HG02588 (cell line): ENCODE measurements at regions not wholly inside any gene's neighbourhood (a gene's known extent, or its start where the extent isn't known, plus 50 kb on each side); places are given as distances from the start of the nearest gene placed in this dataset.
"Not testable (repeated sequence)": the region's sequence is repeated elsewhere in the genome, so short reads cannot be mapped to it uniquely, and the experiment has no call there.

Experiments
- ATAC-seq: cut with Tn5 transposase; IDR thresholded peaks from one replicate; pipeline ENCODE4 v1.9.1; 2021; ENCODE audit warnings: mild to moderate bottlenecking, moderate library complexity; ENCODE audit not compliant: unreplicated experiment

DNA sequence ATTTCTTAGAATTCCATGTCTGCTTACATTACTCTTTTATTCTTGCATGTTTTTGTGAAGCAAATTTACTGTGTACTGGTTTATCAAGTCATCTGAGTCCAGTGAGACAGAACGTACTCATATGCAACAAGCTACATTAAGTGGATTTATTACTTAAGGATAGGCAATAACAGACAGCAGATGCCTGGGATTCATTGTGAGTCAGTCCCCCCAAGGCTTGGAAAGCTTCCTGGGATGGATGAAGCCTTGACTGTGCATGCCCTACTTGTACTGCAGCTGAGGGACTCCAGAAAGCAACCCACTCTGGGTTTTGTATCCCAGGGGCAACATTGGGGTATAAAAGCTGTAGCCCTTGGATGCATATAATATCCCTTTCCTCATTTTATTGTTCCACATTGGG lies 113.4 kb upstream of the RAB18 start:
- ATAC-seq = no peak

DNA sequence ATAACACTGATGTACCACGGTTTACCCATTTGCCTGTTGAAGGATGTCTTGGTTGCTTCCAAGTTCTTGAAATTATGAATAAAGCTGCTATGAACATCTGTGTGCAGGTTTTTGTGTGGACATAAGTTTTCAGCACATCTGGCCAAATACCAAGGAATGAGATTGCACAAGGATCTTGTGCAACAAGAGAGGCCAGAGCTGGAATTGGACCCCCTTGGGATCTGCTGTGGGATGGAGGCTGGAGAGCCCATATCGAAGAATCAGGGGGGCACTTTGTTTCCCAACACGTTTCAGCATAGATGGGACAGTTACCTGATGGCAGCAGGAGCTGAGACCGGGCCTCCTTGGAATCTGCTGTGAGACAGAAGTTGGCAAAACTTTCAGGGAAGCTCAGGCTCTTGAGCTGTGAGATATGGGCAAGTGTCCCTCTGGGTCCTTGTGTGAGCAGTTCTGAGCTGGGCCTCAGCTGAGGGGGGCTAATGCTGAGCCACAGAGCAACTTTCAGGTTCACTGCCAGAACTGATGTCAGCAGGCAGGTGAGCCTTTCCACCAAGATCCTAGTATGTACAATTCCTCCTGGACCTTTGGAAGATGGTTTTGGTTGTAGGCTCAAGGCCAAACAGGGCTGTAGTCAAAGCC lies 115.2 kb upstream of the RAB18 start:
- no peak for ATAC-seq

DNA sequence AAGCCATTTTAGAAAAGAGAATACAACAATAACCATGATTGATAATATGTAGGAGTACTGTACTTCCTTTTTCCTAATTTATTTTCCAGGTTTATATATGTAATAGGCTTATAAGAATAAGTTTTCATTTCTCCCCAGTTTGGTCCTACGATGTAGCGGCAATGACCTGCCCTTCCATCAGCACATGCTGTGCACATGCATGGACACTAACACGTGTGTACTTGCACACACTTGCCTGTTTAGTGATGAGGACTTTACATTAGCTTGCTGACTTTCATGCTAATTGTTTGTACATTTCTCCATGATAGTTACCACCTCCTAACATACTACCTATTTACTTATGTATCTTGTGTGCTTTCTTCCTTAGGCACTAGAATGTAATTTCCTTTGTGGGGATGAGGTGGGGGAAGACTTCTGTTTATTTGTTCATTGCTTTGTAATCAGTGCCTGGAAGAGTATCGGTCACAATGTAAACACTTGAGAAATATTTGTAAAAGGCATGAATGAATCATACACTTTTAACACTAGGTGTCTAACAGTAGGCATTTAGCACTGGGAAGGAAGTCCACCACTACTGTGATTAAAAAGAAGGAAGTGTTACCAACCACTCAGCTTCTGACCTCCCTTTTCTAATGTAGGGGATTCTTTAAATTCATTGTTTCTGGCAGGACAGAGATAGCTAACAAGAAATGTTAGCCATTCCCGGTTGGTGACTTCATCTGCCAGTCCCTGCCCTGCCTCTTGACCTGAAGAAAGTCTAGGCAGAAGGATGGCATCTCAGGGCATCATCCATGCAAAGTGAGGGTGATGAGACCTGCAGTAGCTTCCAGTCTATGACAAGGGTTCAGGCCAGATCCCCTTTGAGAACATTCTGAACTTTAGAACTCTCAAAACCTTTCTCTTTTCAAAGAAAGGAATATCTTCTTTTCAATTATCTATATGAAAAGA lies 120.2 kb upstream of the RAB18 start:
- no peak for ATAC-seq

DNA sequence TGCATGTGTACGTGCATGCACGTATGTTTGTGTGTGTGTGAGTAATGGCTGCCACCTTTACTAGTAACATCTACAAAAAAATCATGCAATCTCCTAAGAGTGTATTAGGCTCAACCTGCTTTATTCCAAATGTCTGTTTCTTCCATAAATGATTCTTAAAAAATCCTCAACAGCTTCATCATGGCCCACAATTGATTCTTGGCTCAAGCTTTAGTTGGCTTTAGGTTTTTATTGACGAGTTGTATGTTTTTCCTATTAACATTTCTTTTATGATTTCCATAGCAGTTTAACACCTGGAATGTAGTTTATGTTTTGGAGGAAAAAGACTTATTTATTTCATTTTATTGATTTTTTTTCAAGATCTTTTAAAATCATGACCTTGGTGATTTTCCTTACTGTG lies 121.9 kb upstream of the RAB18 start:
- no peak for ATAC-seq

DNA sequence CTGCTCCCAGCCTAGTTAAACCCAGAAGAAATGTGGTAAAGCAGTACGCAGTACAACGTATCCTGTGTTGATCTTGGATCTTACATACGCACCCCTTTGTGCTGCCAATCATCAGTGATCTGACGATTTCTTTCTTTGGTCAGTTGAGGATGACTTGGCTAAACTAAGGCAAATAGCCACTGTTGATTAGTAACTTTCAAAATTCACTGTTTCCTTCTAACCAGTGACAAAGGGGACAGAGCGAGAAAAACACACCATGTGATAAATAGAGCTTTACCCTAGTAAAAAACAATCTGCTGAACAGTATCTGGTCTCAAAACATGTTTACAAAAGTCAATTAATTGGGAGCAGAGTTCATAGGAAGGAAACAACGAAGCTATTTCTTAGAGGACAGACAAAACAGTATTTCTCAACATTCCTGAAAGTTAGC lies 123.2 kb upstream of the RAB18 start:
- no peak for ATAC-seq

DNA sequence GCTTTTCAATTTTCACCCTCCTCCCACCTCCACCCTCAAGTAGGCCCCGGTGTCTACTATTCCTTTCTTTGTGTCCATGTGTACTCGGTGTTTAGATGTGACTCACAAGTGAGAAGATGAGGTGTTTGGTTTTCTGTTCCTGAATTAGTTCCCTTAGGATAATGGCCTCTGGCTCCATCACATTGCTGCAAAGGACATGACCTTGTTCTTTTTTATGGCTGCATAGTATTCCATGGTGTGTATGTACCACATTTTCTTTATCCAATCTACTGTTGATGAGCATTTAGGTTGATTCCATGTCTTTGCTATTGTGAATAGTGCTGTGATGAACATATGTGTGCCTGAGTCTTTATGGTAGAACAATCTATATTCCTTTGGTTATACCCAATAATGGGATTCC lies 125.1 kb upstream of the RAB18 start:
- not testable (repeated sequence) for ATAC-seq

DNA sequence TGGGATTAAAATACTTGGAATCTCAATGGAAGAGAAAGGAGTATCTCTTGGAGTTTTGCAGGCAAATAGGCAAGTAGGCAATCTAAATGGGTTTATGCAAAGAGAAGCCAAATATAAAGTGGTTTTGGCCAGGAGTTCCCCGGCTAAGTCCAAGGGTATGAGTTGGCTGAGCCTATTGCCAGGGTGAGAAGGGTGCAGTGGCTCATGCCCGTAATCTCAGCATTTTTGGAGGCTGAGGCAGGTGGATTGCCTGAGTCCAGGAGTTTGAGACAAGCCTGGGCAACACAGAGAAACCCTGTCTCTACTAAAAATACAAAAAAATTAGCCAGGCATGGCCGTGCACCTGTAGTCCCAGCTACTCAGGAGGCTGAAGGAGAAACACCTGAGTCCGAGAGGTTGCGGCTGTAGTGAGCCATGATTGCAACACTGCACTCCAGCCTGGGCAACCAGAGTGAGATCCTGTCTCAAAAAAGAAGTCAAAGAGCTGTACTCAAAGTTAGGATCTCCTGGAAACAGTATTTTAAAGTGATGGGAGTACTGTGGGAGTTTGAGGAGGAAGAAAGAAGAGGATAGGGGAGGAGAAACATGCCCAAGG lies 130.4 kb upstream of the RAB18 start:
- no peak for ATAC-seq

DNA sequence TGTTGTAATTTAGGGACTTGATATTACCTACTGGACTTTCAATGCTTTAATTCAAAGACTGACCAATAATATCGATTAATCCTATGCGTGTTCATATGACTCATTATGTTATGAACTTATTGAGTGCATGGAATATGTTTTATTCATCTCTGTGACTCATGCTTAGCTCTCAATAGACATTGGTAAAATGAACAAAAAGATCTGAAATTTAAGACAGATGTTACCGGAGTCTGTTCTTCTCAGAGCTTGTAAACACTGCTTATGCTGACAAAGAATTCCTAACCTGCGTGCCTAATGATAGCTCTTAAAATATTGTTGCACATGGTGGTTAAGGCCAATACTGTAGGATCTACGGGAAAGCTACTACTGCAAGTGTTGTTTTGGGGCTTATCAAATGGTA lies 131.5 kb upstream of the ACBD5 start:
- ATAC-seq = no peak

DNA sequence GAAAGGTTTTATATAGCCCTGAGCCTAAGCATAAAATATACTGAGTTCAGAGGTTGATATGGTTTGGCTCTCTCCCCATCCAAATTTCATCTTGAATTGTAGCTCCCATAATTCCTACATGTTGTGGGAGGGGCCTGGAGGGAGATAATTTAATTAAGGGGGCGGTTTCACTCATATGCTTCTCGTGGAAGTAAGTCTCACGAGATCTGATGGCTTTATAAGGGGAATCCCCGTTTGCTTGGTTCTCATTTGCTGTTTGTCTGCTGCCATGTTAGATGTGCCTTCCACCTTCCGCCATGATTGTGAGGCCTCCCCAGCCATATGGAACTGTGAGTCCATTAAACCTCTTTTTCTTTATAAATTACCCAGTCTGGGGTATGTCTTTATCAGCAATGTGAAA lies 130.8 kb upstream of the ACBD5 start:
- ATAC-seq = not testable (repeated sequence)

DNA sequence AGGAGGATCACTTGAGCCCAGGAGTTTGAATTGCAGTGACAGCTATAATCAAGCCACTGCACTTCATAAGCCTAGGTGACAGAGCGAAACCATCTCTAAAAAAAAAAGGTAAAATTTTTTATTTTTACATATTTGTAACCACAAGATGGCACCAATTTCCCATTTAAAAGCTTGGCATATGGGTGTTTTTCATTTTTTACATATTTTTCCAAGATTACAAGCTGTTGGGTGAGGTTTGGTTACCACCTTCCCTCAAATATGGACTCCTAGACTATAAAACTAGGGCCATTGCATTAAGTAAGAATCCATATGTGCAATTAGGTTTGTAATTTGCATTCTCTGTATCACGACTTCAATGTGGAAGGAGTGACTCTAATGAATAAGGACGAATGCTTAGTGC lies 129.3 kb upstream of the ACBD5 start:
- no peak for ATAC-seq

DNA sequence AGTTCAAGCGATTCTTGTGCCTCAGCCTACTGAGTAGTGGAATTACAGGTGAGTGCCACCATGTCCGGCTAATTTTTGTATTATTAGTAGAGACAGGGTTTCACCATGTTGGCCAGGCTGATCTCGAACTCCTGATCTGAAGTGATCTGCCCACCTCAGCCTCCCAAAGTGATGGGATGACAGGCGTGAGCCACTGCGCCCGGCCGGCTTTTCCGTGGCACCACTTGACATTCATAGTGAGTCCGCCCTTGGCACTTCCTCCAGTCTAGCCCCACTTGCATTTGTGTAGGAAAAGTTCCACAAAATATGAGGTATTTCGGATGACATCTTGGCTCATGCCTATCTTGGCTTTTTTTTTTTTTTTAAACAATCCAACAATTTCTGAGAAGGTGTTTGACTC lies 128.1 kb upstream of the ACBD5 start:
- no peak for ATAC-seq

DNA sequence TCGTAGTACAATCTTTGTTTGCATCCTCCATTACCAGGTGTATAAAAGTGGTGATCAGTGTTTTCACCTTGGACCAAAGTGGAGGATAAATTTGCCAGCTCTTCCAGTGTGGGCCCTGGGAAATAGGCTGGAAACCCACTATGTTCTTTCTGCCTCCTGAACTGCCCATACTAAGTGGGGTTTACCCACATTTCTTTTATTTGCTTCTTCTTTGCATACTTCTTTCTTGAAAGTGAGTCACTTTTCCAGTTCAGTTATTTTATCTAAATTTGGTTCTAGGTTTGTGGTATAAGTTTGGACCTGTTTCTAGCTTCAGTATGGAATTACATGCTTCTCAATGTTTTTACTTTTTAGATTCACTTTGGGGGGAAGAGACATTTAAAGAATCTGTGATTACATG lies 126.2 kb upstream of the ACBD5 start:
- no peak for ATAC-seq

DNA sequence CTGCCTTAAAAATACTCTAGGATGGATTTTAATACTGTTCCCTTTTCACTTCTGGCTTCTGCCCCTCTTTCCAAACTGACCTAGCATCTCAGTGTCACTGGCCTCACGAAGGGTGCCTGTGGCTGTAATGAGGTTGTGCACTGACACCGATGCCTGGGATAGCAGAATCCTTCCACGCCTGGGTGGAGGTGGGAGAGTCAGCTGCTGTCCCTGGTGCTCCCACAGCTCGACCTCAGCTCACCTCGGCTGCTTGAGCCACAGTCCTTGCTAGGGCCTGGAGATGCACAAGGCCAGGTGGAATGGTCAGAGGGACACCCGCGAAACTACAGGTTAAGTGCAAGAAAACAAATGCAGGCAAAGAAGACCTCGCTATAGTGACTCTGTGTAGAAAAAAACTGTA lies 123.4 kb upstream of the ACBD5 start:
- ATAC-seq = no peak

DNA sequence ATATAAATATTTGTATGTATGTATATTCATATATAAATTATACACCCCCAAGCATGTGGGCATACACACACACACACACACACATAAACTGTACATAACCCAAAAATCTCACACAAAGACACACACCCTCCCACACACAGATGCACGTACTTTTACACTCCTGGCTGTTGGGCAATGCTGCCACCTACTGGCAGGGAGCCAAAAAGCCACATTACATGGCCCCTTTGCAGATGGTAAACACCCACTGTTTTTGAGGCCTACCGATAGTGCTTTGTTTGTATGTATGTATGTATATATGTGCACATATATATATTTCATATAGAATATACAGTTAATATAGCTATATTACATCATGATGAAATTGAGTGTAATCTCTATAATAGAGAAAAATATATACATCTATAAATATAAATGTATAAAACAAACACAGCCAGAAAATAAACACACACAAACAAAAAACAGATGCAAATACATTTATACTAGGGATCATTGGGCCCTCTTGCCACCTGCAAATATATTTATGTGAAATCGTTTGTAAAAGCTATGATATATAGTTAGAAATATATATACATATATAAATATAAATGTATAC lies 120.1 kb upstream of the ACBD5 start:
- ATAC-seq = peak; percentile 93

DNA sequence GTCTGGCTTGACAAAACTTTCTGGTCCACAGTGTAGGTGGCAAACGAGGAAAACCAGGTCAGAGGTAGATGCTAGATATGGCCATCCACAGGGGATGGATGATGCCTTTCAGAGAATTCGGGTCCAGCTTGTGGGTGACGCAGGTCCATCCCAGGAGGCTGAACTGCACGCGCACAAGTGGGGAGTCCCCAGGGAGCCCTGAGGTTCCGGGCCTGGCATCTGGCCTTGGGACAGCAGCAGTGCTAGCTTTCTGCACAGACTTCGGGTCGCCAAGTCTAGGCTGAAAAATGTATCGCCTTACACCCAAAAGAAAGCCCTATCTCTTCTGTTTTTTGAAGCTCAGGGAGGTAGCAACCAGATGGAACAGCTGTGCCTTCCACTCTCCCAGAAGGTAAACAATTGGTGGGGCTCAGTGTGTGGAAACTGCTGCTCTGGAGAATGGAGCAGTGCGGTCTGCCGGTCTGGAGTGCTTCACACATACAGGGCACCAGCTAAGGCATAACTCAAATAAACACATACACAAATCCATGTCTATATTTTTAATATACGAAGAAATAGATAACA lies 119.3 kb upstream of the ACBD5 start:
- ATAC-seq = no peak

DNA sequence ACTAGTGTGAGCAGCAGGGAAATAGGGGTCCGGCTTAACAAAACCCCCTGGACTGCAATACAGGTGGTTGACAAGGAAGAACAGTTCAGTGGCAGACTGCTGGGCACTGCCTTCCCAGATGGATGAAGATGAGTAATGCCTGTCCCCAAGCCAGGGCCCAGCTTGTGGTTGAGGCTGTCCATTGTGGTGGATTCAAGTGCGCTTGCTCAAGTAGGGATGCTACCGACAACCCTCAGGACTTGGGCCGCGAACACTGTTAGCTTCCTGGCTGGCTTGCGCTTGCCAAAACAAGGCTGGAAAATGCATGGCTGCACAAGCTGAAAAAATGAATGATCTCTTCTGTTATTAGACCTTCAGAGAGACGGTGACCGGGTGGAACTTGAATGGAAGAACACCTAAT lies 116.1 kb upstream of the ACBD5 start:
- ATAC-seq = no peak

DNA sequence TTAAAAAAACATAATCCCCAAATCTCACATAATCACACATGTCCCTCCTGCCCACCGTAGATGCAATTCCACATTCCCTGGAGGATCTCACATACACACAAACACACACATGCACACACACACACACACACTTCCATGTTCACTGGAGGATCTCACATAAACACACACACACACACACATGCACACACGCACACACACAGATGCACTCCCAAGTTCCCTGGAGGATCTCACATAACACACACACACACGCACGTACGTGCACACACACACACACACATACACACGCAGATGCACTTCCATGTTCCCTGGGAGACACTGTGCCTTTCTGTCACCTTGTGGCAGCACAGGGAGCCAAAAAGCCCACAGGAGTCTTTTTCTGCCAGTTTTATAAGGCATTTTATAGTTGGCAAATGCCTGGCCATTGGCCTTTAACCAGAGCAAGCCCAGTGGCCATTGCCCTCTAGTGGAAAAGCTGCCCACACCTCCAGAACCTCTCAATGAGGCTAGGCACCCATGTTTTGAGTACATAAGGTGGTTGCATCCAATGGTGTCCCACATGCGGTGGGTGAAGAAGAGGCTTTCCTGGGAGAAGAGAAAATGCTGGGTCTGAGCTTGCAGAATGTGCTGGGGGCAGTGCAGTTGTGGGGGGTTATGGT lies 115.4 kb upstream of the ACBD5 start:
- no peak for ATAC-seq

DNA sequence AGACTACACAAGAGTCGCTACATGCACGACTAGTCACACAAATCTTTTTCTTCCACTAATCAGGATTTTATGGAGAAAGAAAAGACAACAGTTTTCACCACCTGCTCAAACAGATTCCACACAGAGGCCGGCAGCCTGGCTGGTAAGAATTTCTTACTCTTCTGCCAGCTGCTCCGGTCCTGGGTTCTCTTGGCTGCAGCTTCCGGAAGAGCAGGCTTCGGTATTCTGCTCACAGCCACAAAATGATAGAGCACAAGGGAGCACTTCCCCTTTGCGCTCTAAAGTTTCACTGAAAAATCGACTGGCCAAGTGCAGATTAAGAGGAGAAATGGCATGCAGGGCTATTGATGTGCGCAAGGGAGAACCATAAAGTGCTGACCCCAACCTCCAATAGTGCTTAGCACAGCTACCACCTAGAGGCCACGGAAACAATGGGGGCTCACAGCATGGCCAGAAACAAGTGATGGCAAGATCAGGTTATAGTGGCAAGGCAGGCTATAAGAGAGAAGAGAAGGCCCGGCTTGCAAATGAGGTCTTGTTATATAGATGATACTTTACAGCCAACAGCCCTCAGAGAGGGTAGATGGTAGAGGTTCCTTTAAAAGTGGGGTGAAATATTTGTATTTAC lies 114.2 kb upstream of the ACBD5 start:
- peak; percentile 98 for ATAC-seq

DNA sequence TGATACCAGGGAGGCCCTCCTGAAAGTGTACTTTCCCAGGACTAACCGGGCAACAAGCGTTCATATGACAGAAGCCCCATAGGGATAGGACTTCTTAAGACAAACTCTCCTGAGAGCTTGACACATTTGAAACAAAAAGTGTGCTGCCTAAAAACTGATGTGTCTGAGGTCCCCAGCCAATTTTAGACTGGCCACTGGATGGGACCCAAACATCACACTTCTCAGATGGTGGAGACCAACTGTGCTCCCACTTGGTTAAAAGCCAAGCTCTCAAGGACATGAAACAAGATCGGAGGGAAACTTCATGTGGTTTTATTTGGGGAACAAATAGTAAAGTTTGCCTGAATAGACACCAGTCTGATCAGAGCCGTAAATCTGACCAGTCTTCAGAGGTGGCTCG lies 113.5 kb upstream of the ACBD5 start:
- ATAC-seq = peak; percentile 14

DNA sequence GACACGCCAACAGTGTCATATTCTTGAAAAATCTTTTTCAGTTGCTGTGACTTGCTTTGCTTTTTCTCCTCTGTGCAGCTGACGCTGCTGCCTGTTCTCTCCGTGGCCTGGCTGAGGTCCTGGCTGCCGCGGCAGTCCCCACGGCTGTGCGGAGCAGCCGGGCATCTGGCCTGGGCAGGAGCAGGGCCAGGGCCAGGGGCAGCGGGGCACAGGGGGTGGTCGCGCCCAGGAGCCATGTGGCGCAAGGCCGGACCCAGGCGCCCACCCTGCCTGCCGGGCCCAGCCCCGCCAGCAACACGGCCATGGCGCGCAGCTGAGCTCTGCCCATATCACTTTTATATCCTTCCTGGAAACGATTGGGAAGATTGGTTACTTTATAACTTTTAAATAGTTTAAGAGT lies 109.4 kb upstream of the ACBD5 start:
- no peak for ATAC-seq
